T-helper 2 cell treated with Interferon-gamma antibody and Interleukin-4, amounts not matched to agents 5 μg/mL and 100 μg/mL, for 36 hours (primary cell): ENCODE measurements at regions not wholly inside any gene's neighbourhood (a gene's known extent, or its start where the extent isn't known, plus 50 kb on each side); places are given as distances from the start of the nearest gene placed in this dataset.
"Not testable (repeated sequence)": the region's sequence is repeated elsewhere in the genome, so short reads cannot be mapped to it uniquely, and the experiment has no call there.

Experiments
- DNase-seq: peaks from one replicate; pipeline ENCODE4 v3.0.0; 2021; ENCODE audit warnings: low spot score
- H3K27ac Mint-ChIP-seq: one replicate; pipeline ENCODE4 v1.8.0; 2021; ENCODE audit warnings: mild to moderate bottlenecking, mixed read lengths
- H3K27me3 Mint-ChIP-seq: one replicate; pipeline ENCODE4 v1.8.0; 2021; ENCODE audit warnings: low read depth, mixed read lengths
- H3K36me3 Mint-ChIP-seq: one replicate; pipeline ENCODE4 v1.8.0; 2021; ENCODE audit warnings: low read depth, mixed read lengths
- H3K4me1 Mint-ChIP-seq: one replicate; pipeline ENCODE4 v1.8.0; 2021; ENCODE audit warnings: low read depth, mixed read lengths
- H3K4me3 Mint-ChIP-seq: one replicate; pipeline ENCODE4 v1.8.0; 2022; ENCODE audit warnings: mild to moderate bottlenecking, moderate library complexity, mixed read lengths
- H3K9me3 Mint-ChIP-seq: one replicate; pipeline ENCODE4 v1.8.0; 2021; ENCODE audit warnings: mixed read lengths

GRCh38 chr2:589281-590130 is 87.7 kb downstream of the TMEM18 start:
- Mint-ChIP-seq H3K27me3 (peaks cover 26% of the 10 kb centered on the region), H3K9me3 (no peaks in the 10 kb centered on the region), H3K4me3 (no peak overlapping the region), H3K27ac (no peak overlapping the region), H3K36me3 (no peaks in the 10 kb centered on the region), H3K4me1 (peaks cover 10% of the 10 kb centered on the region)
- DNase-seq, result no peak

- H3K4me1 Mint-ChIP-seq, result peaks cover 10% of the 10 kb centered on the region
- no peak overlapping the region for H3K4me3 Mint-ChIP-seq
- no peaks in the 10 kb centered on the region for H3K36me3 Mint-ChIP-seq
- H3K27ac Mint-ChIP-seq, result no peak overlapping the region
- H3K27me3 Mint-ChIP-seq, result peaks cover 26% of the 10 kb centered on the region
- DNase-seq, result no peak
- no peaks in the 10 kb centered on the region for H3K9me3 Mint-ChIP-seq
Observed at GRCh38 chr2:588074-588645, 89.0 kb downstream of the TMEM18 start.

GRCh38 chr2:587087-587960 is 89.9 kb downstream of the TMEM18 start:
- Mint-ChIP-seq H3K9me3 (no peaks in the 10 kb centered on the region), H3K4me3 (no peak overlapping the region), H3K27me3 (peaks cover 26% of the 10 kb centered on the region), H3K4me1 (peaks cover 10% of the 10 kb centered on the region), H3K27ac (no peak overlapping the region), H3K36me3 (no peaks in the 10 kb centered on the region)
- no peak for DNase-seq

GRCh38 chr2:586641-587076 is 90.5 kb downstream of the TMEM18 start:
- DNase-seq, result no peak
- Mint-ChIP-seq H3K4me1 (peaks cover 10% of the 10 kb centered on the region), H3K9me3 (no peaks in the 10 kb centered on the region), H3K36me3 (no peaks in the 10 kb centered on the region), H3K27ac (no peak overlapping the region), H3K27me3 (peaks cover 26% of the 10 kb centered on the region), H3K4me3 (no peak overlapping the region)

- peak overlapping the region; percentile 10 for H3K27ac Mint-ChIP-seq
- peak; percentile 40 for DNase-seq
- H3K36me3 Mint-ChIP-seq, result no peaks in the 10 kb centered on the region
- no peaks in the 10 kb centered on the region for H3K9me3 Mint-ChIP-seq
- H3K4me3 Mint-ChIP-seq, result peak overlapping the region; percentile 76
- peaks cover 10% of the 10 kb centered on the region for H3K4me1 Mint-ChIP-seq
- peaks cover 28% of the 10 kb centered on the region for H3K27me3 Mint-ChIP-seq
Observed at GRCh38 chr2:584863-585823, 92.1 kb downstream of the TMEM18 start.

GRCh38 chr2:583666-584065 is 93.5 kb downstream of the TMEM18 start:
- Mint-ChIP-seq H3K27me3 (peaks cover 20% of the 10 kb centered on the region), H3K36me3 (no peaks in the 10 kb centered on the region), H3K4me1 (peaks cover 10% of the 10 kb centered on the region), H3K9me3 (no peaks in the 10 kb centered on the region), H3K4me3 (no peak overlapping the region), H3K27ac (no peak overlapping the region)
- DNase-seq, result no peak

- Mint-ChIP-seq H3K9me3 (no peaks in the 10 kb centered on the region), H3K27me3 (peaks cover 24% of the 10 kb centered on the region), H3K36me3 (no peaks in the 10 kb centered on the region), H3K4me1 (peaks cover 10% of the 10 kb centered on the region), H3K27ac (no peak overlapping the region), H3K4me3 (no peak overlapping the region)
- no peak for DNase-seq
Observed at GRCh38 chr2:582792-583528, 94.2 kb downstream of the TMEM18 start.

GRCh38 chr2:582289-582688 is 94.9 kb downstream of the TMEM18 start:
- H3K4me3 Mint-ChIP-seq, DNase-seq, H3K9me3 Mint-ChIP-seq, H3K36me3 Mint-ChIP-seq, H3K27ac Mint-ChIP-seq: not testable (repeated sequence)
- peaks cover 10% of the 10 kb centered on the region for H3K4me1 Mint-ChIP-seq
- peaks cover 23% of the 10 kb centered on the region for H3K27me3 Mint-ChIP-seq

- DNase-seq, result no peak
- no peak overlapping the region for H3K4me3 Mint-ChIP-seq
- H3K36me3 Mint-ChIP-seq, result no peaks in the 10 kb centered on the region
- peaks cover 13% of the 10 kb centered on the region for H3K9me3 Mint-ChIP-seq
- peaks cover 16% of the 10 kb centered on the region for H3K27me3 Mint-ChIP-seq
- no peak overlapping the region for H3K27ac Mint-ChIP-seq
- H3K4me1 Mint-ChIP-seq, result peaks cover 3% of the 10 kb centered on the region
Observed at GRCh38 chr2:579961-580360, 97.2 kb downstream of the TMEM18 start.

GRCh38 chr2:579351-579886 is 97.8 kb downstream of the TMEM18 start:
- H3K9me3 Mint-ChIP-seq, result peaks cover 16% of the 10 kb centered on the region
- H3K4me1 Mint-ChIP-seq, result no peaks in the 10 kb centered on the region
- no peaks in the 10 kb centered on the region for H3K36me3 Mint-ChIP-seq
- no peak for DNase-seq
- H3K4me3 Mint-ChIP-seq, result no peak overlapping the region
- H3K27me3 Mint-ChIP-seq, result peaks cover 15% of the 10 kb centered on the region
- no peak overlapping the region for H3K27ac Mint-ChIP-seq

- Mint-ChIP-seq H3K27ac (no peak overlapping the region), H3K4me3 (no peak overlapping the region), H3K27me3 (peaks cover 21% of the 10 kb centered on the region), H3K36me3 (no peaks in the 10 kb centered on the region), H3K4me1 (no peaks in the 10 kb centered on the region), H3K9me3 (peaks cover 16% of the 10 kb centered on the region)
- no peak for DNase-seq
Observed at GRCh38 chr2:576292-576691, 100.9 kb downstream of the TMEM18 start.

- H3K4me3 Mint-ChIP-seq, result no peak overlapping the region
- H3K27me3 Mint-ChIP-seq, result peaks cover 17% of the 10 kb centered on the region
- no peak for DNase-seq
- H3K27ac Mint-ChIP-seq, result no peak overlapping the region
- no peaks in the 10 kb centered on the region for H3K4me1 Mint-ChIP-seq
- no peaks in the 10 kb centered on the region for H3K36me3 Mint-ChIP-seq
- peaks cover 16% of the 10 kb centered on the region for H3K9me3 Mint-ChIP-seq
Observed at GRCh38 chr2:575727-576236, 101.4 kb downstream of the TMEM18 start.
